NCI-H510A treated with DMSO at 0.1 percent for 48 hours (cell line): ENCODE measurements at regions not wholly inside any gene's neighbourhood (a gene's known extent, or its start where the extent isn't known, plus 50 kb on each side); places are given as distances from the start of the nearest gene placed in this dataset.

Experiments
- DNase-seq: peaks from one replicate; lab custom pipeline; 2025; lab: John Stamatoyannopoulos, UW

GRCh38 chr3:72489901-72490300 is 358.3 kb downstream of the SHQ1 start:
- DNase-seq = no peak

GRCh38 chr3:72488738-72489035 is 359.6 kb downstream of the SHQ1 start:
- no peak for DNase-seq

- DNase-seq = peak; percentile 15
Observed at GRCh38 chr3:72487946-72488737, 360.1 kb downstream of the SHQ1 start.

- DNase-seq = no peak
Observed at GRCh38 chr3:72487078-72487765, 361.0 kb downstream of the SHQ1 start.

- DNase-seq = no peak
Observed at GRCh38 chr3:72485641-72486040, 362.6 kb downstream of the SHQ1 start.

- DNase-seq = no peak
Observed at GRCh38 chr3:72483554-72484104, 364.6 kb downstream of the SHQ1 start.

GRCh38 chr3:72482589-72483321 is 365.5 kb downstream of the SHQ1 start:
- DNase-seq = no peak

GRCh38 chr3:72481542-72481941 is 366.7 kb downstream of the SHQ1 start:
- DNase-seq = no peak

- no peak for DNase-seq
Observed at GRCh38 chr3:72480366-72480765, 367.9 kb downstream of the SHQ1 start.

- DNase-seq = no peak
Observed at GRCh38 chr3:72479651-72480215, 368.5 kb downstream of the SHQ1 start.

- DNase-seq = no peak
Observed at GRCh38 chr3:72476139-72476483, 372.1 kb downstream of the SHQ1 start.

GRCh38 chr3:72475258-72476138 is 372.7 kb downstream of the SHQ1 start:
- DNase-seq = no peak

GRCh38 chr3:72474775-72475174 is 373.5 kb downstream of the SHQ1 start:
- no peak for DNase-seq

- DNase-seq = no peak
Observed at GRCh38 chr3:72473156-72473555, 375.1 kb downstream of the SHQ1 start.

GRCh38 chr3:72470904-72471417 is 377.3 kb downstream of the SHQ1 start:
- no peak for DNase-seq

- DNase-seq = no peak
Observed at GRCh38 chr3:72465853-72466252, 382.4 kb downstream of the SHQ1 start.

- no peak for DNase-seq
Observed at GRCh38 chr3:72463083-72463482, 385.2 kb downstream of the SHQ1 start.

- DNase-seq = no peak
Observed at GRCh38 chr3:72462595-72463011, 385.6 kb downstream of the SHQ1 start.

GRCh38 chr3:72461787-72462186 is 386.5 kb downstream of the SHQ1 start:
- no peak for DNase-seq

- DNase-seq = no peak
Observed at GRCh38 chr3:72460205-72461174, 387.8 kb downstream of the SHQ1 start.
